ENCODE measurements at regions not wholly inside any gene's neighbourhood (a gene's known extent, or its start where the extent isn't known, plus 50 kb on each side); places are given as distances from the start of the nearest gene placed in this dataset.

DNA sequence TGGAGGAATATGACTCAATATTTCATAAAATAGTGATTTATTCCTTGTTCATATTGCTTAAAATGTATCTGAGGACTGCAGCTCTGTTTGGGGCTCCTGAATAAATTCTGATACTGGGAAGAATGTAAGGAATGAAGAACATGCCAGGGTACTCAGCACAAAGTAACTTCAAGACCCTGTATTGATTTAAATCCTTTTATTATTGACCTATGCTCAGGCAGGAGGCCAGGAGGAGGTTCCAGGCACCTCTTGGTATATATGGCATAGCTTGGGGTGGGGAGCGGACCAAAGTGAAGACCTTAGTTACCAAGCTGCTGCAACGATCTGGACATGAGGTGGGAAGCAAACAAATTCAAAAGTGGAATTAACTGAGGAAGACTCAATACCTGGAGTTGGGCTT, 142.8 kb upstream of the PEX5L start (continued):
- no peak for TF ChIP-seq CBFB (CRISPR knock-in tag; IDR thresholded peaks at IDR 0.05; ENCODE audit: low read depth)
- TF ChIP-seq, protein P1, sequence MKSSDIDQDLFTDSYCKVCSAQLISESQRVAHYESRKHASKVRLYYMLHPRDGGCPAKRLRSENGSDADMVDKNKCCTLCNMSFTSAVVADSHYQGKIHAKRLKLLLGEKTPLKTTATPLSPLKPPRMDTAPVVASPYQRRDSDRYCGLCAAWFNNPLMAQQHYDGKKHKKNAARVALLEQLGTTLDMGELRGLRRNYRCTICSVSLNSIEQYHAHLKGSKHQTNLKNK (CRISPR knock-in tag; IDR thresholded peaks at IDR 0.05), result no peak
- TF ChIP-seq TEAD4 (CRISPR knock-in tag; IDR thresholded peaks at IDR 0.05), result no peak
- TF ChIP-seq, protein P2, sequence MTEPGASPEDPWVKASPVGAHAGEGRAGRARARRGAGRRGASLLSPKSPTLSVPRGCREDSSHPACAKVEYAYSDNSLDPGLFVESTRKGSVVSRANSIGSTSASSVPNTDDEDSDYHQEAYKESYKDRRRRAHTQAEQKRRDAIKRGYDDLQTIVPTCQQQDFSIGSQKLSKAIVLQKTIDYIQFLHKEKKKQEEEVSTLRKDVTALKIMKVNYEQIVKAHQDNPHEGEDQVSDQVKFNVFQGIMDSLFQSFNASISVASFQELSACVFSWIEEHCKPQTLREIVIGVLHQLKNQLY (CRISPR knock-in tag; IDR thresholded peaks at IDR 0.05), result no peak
- TF ChIP-seq, protein P3, sequence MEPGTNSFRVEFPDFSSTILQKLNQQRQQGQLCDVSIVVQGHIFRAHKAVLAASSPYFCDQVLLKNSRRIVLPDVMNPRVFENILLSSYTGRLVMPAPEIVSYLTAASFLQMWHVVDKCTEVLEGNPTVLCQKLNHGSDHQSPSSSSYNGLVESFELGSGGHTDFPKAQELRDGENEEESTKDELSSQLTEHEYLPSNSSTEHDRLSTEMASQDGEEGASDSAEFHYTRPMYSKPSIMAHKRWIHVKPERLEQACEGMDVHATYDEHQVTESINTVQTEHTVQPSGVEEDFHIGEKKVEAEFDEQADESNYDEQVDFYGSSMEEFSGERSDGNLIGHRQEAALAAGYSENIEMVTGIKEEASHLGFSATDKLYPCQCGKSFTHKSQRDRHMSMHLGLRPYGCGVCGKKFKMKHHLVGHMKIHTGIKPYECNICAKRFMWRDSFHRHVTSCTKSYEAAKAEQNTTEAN (CRISPR knock-in tag; IDR thresholded peaks at IDR 0.05), result no peak
- no peak for TF ChIP-seq KAT7 (CRISPR knock-in tag; IDR thresholded peaks at IDR 0.05; ENCODE audit: borderline replicate concordance)
- no peak for TF ChIP-seq ZNF416 (CRISPR knock-in tag; IDR thresholded peaks at IDR 0.05)
- no peak for TF ChIP-seq EMX1 (CRISPR knock-in tag; IDR thresholded peaks at IDR 0.05)

DNA sequence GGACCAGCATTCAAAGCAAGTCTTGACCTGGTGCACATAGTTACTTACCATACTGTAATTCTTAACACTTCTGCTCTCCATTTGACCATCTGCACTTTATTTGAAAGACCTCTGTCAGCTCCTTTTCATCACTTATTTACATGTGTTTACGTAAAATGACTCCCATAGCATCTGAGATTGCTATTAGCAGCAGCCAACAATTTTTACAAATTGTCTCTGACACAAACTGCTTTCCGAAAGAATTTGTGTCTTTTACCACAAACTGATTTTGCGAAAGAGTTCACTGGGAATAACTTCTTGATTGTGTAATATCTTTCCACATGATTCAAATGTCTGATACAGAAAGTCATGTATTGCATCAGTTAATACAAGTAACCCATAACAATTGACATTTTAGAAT, 144.1 kb upstream of the PEX5L start:
- ATAC-seq, result no peak

More for the DNA sequence above, 144.1 kb upstream of the PEX5L start:
- H3K9me3 Mint-ChIP-seq, result no peaks in the 10 kb centered on the region
- ChIA-PET POLR2A (no interaction called here), CTCF (no interaction called here)
- no peaks in the 10 kb centered on the region for H3K36me3 Mint-ChIP-seq
- H3K27me3 Mint-ChIP-seq (ENCODE audit: low read depth), result no peaks in the 10 kb centered on the region
- H3K27ac Mint-ChIP-seq, result no peak overlapping the region; the same call in 1 of the 2 replicates
- no peak for DNase-seq (ENCODE audit: low spot score)
- no peak for TF ChIP-seq GRHL2 (CRISPR knock-in tag; IDR thresholded peaks at IDR 0.05; ENCODE audit: insufficient replicate concordance, severe bottlenecking)
- TF ChIP-seq FOXK1 (CRISPR knock-in tag; IDR thresholded peaks at IDR 0.05), result no peak
- TF ChIP-seq, protein P1 (CRISPR knock-in tag; IDR thresholded peaks at IDR 0.05), result no peak
- TF ChIP-seq, protein P4, sequence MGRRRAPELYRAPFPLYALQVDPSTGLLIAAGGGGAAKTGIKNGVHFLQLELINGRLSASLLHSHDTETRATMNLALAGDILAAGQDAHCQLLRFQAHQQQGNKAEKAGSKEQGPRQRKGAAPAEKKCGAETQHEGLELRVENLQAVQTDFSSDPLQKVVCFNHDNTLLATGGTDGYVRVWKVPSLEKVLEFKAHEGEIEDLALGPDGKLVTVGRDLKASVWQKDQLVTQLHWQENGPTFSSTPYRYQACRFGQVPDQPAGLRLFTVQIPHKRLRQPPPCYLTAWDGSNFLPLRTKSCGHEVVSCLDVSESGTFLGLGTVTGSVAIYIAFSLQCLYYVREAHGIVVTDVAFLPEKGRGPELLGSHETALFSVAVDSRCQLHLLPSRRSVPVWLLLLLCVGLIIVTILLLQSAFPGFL (CRISPR knock-in tag; IDR thresholded peaks at IDR 0.05; ENCODE audit: borderline replicate concordance), result no peak
- no peak for TF ChIP-seq ZNF263 (CRISPR knock-in tag; IDR thresholded peaks at IDR 0.05; ENCODE audit: low read depth)
- no peak for TF ChIP-seq GTF2I (CRISPR knock-in tag; conservative IDR thresholded peaks at IDR 0.05)
- TF ChIP-seq ZNF232 (CRISPR knock-in tag; IDR thresholded peaks at IDR 0.05), result no peak
- TF ChIP-seq ZNF219 (CRISPR knock-in tag; IDR thresholded peaks at IDR 0.05; ENCODE audit: borderline replicate concordance), result no peak
- TF ChIP-seq, protein P5, sequence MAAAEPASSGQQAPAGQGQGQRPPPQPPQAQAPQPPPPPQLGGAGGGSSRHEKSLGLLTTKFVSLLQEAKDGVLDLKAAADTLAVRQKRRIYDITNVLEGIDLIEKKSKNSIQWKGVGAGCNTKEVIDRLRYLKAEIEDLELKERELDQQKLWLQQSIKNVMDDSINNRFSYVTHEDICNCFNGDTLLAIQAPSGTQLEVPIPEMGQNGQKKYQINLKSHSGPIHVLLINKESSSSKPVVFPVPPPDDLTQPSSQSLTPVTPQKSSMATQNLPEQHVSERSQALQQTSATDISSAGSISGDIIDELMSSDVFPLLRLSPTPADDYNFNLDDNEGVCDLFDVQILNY (CRISPR knock-in tag; IDR thresholded peaks at IDR 0.05), result no peak
- no peak for TF ChIP-seq ZNF317 (CRISPR knock-in tag; IDR thresholded peaks at IDR 0.05; ENCODE audit: borderline replicate concordance, low read depth)
- TF ChIP-seq SP1 (CRISPR knock-in tag; conservative IDR thresholded peaks at IDR 0.05), result no peak
- no peak for TF ChIP-seq SMAD4 (CRISPR knock-in tag; IDR thresholded peaks at IDR 0.05)
- TF ChIP-seq RORB (CRISPR knock-in tag; IDR thresholded peaks at IDR 0.05), result no peak
- TF ChIP-seq, protein P6, sequence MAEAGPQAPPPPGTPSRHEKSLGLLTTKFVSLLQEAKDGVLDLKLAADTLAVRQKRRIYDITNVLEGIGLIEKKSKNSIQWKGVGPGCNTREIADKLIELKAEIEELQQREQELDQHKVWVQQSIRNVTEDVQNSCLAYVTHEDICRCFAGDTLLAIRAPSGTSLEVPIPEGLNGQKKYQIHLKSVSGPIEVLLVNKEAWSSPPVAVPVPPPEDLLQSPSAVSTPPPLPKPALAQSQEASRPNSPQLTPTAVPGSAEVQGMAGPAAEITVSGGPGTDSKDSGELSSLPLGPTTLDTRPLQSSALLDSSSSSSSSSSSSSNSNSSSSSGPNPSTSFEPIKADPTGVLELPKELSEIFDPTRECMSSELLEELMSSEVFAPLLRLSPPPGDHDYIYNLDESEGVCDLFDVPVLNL (CRISPR knock-in tag; IDR thresholded peaks at IDR 0.05; ENCODE audit: borderline replicate concordance, low read depth), result no peak
- no peak for TF ChIP-seq FOXJ3 (CRISPR knock-in tag; IDR thresholded peaks at IDR 0.05; ENCODE audit: borderline replicate concordance)
- TF ChIP-seq IRF2 (CRISPR knock-in tag; IDR thresholded peaks at IDR 0.05; ENCODE audit: borderline replicate concordance, low read depth), result no peak
- no peak for TF ChIP-seq OVOL2 (CRISPR knock-in tag; IDR thresholded peaks at IDR 0.05; ENCODE audit: borderline replicate concordance)
- TF ChIP-seq NFE2L1 (CRISPR knock-in tag; IDR thresholded peaks at IDR 0.05), result no peak
- TF ChIP-seq, protein P7, sequence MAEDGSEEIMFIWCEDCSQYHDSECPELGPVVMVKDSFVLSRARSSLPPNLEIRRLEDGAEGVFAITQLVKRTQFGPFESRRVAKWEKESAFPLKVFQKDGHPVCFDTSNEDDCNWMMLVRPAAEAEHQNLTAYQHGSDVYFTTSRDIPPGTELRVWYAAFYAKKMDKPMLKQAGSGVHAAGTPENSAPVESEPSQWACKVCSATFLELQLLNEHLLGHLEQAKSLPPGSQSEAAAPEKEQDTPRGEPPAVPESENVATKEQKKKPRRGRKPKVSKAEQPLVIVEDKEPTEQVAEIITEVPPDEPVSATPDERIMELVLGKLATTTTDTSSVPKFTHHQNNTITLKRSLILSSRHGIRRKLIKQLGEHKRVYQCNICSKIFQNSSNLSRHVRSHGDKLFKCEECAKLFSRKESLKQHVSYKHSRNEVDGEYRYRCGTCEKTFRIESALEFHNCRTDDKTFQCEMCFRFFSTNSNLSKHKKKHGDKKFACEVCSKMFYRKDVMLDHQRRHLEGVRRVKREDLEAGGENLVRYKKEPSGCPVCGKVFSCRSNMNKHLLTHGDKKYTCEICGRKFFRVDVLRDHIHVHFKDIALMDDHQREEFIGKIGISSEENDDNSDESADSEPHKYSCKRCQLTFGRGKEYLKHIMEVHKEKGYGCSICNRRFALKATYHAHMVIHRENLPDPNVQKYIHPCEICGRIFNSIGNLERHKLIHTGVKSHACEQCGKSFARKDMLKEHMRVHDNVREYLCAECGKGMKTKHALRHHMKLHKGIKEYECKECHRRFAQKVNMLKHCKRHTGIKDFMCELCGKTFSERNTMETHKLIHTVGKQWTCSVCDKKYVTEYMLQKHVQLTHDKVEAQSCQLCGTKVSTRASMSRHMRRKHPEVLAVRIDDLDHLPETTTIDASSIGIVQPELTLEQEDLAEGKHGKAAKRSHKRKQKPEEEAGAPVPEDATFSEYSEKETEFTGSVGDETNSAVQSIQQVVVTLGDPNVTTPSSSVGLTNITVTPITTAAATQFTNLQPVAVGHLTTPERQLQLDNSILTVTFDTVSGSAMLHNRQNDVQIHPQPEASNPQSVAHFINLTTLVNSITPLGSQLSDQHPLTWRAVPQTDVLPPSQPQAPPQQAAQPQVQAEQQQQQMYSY (CRISPR knock-in tag; IDR thresholded peaks at IDR 0.05), result no peak
- no peak overlapping the region for H3K4me3 Mint-ChIP-seq
- H3K4me1 Mint-ChIP-seq, result peaks cover 28% of the 10 kb centered on the region

All from WTC11 (cell line).